Activated T-cell treated with anti-CD3 and anti-CD28 coated beads for 48 hours (primary cell): ENCODE measurements at regions not wholly inside any gene's neighbourhood (a gene's known extent, or its start where the extent isn't known, plus 50 kb on each side); places are given as distances from the start of the nearest gene placed in this dataset.
A peak's percentile ranks its signal among the peaks of the same experiment; 100 is the strongest.

Experiments
- DNase-seq: peaks from one replicate; pipeline ENCODE4 v3.0.0-alpha.2; 2020; ENCODE audit warnings: low read depth

DNA sequence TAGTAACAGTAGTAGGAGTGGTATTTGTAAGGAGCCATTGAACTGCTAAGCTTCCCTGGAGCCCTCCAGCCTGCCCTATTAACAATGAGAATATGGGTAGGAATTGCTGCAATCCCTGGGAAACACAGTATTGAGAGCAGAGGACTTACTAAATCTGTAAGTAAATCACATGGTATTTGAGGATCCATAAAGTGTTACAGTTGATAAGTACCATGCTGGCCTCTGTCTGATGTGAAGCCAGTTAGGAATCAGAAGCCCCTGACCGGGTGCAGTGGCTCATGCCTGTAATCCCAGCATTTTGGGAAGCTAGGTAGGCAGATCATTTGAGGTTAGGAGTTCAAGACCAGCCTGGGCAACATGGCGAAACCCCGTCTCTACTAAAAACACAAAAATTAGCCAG lies 224.6 kb downstream of the C1D start:
- no peak for DNase-seq

DNA sequence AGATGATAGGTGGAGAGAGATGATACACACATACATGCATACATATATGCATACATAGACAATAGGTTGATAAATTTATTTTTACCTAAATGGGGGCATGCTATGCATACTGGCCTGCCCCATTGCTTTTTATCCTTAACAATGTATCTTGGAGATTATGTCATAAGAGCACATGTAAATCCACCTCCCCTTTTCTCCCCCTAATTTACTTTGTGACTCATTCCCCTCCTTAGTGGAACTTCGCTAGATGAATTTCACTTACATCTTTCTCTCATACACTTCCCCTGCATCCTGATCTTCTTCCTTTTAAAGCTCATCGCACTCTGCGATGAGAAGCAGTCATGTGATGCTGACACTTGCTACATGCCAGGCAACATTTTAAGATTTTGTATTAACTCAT lies 223.6 kb downstream of the C1D start:
- no peak for DNase-seq

DNA sequence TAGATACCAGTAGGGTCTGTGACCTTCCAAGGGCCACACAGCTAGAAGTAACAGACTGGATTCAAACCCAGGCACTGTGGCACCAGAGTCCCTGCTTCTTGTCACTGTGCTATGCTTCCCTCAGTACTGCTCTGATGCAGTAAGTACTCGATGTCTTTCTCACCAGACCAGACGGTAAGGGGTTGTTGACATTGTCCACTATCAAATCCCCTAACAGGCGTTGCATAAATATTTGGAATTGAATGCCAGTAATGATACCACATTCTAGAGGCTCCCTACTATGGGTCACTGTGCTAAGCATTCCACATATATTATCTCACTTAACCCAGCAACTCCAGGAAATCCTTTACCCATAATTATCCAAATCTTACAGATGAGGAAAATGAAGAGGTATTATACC lies 223.1 kb downstream of the C1D start:
- DNase-seq, result no peak

DNA sequence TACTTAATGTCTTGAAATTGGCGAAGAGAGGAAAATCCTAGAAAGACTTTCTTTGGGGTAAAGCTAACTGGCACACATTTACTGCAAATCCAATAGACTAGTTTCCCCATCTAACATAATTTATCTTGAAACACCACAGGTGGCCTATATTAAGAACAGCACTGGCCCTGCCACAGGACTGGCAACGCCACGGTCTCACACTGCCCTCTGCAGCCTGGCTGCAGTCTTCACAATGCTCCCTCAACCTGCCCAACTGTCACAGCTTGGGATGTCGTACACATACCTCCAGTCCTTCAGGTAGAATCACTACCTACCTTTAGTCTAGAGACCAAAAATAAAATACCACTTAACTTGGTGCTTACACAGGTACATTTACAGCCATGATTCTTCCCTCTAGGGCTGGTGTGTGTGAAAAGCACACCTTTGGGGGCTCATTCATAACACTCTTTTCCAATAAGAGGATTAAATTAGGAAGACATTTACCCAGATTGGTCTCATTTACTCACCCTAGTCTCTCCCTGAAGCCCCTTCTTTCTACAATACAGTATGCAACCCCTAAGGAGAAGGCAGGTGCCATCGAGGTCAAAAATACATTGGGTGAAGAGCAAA lies 222.2 kb downstream of the C1D start:
- DNase-seq, result peak; percentile 6

DNA sequence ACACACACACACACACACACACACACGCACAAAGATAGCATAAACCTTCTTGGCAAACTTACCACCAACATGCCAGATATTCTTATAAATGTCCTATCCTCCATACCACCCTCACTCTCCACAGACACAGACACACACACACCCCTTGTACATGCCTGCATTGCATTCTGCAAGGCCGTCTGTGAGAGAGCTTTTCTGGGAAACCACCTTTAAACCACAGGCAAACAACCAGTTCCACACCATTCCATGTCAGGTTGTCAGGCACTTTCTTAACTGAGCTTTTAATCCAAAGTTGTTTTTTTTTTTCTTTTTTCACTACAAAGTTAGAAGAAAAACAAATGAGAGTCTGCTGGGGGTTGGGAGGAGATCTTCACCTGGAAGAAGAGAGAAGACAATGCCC lies 221.1 kb downstream of the C1D start:
- no peak for DNase-seq

DNA sequence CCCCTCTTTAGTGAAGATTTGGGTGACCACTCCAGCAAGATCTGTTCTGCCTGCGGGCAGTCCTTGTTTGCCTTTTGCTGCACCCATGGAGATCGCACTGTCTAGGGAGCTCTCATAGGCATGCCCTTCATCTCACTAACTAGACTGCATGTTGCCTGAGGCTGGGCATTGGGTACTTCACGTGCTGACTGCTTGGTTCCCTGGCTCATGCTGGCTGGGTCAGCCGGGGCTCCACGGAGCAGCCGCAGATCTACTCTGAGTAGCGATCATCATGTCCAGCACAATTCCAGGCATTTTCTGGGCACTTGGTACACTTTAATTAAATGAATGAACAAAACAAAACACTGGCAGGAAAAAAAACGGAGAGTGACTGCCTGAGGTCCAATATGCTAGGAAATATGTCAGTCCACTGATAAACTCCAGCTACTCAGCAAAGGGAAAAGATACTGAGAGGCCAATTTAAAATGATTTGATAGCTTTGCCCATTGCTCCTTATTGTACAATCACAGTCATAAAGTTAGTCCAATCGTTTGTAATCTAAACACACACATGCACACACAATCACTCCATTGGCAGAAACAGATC lies 220.3 kb downstream of the C1D start:
- DNase-seq, result no peak

DNA sequence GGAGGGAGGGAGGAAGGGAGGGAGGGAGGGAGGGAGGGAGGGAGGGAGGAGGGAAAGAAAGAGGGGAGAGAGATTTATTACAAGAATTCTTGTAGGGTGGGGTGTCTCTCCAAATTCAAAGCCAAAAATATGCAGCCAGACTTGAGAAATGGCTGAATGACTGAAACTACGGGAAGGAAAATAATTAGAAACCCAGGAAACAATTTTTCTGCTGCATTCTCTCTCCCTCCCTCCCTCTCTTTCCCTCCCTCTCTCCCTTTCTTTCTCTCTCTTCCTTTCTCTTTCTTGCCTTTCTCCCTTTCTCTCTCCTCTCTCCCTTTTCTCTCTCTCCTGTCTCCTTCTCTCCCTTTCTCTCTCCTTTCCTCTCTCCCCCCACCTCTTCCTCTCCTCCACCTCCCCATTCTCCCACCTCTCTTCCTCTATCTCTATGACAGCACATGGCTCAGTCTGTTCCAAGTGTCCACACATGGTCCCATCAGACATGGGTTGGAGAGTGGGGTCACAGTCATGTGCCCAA lies 218.7 kb downstream of the C1D start:
- DNase-seq, result no peak

DNA sequence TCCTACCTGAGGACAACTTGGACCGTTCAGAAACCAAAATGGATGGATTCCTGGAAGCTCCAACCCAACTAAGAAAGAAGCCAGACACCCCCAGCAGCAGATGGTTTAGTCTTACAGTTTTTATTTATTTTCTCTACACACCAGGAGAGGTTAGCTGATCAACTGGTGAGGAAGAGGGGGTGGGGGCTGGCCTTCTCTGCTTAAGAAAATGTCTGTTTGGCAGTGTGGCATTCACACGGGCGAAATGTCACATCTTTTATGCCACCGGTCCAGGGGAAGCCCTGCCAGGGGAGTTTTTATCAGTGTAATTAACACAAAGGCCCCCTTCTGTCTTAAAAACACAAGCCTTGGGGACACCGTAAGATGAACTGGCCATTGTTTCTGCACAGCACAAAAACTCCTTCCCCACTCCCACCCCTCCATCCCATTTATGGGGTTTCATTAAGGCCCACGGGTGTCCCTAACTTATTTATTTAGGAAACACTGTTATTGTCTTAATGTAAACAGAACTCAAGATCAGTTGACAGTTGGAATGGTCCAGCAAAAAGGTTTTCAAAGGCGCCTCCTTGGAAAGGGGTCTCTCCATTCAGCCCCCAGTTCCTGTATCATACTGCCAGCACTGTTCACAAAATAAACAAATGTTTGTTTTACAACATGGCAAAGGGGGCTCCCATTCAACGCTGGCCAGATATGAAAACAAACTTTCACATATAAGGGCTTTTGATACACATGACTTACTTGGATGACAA lies 217.0 kb downstream of the C1D start:
- no peak for DNase-seq

DNA sequence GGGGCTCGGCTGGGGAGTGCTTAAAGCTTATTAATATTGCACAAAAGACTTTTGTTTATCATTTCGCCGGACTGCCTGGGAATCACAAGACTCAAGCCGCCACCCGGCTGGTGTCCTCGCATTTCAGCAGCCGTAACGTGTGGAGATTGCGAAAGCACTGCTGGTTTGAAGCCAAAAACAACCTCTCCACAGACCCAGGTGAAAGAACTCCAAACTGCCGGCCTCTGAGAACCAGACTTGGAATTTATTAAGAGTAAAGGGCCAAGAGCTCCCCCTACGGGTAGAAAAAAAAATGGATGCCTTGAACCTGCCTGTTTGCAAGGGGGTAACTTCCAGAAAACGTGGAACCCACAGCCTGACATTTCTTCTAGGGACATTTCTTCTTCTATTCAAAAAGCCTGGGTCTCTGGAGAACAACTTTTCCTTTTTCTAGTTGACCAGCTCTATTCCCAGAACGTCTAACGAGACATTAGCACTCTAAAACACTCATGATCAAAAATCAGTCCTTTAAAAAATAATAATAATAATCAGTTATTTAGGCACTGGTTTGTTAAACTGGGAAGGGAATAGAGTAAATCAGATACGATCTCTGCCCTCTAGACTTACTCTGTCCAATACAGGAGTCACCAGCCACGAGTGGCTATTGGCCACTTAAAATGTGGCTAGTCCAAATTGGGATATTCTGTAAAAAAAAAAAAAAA lies 216.3 kb downstream of the C1D start:
- peak; percentile 3 for DNase-seq

DNA sequence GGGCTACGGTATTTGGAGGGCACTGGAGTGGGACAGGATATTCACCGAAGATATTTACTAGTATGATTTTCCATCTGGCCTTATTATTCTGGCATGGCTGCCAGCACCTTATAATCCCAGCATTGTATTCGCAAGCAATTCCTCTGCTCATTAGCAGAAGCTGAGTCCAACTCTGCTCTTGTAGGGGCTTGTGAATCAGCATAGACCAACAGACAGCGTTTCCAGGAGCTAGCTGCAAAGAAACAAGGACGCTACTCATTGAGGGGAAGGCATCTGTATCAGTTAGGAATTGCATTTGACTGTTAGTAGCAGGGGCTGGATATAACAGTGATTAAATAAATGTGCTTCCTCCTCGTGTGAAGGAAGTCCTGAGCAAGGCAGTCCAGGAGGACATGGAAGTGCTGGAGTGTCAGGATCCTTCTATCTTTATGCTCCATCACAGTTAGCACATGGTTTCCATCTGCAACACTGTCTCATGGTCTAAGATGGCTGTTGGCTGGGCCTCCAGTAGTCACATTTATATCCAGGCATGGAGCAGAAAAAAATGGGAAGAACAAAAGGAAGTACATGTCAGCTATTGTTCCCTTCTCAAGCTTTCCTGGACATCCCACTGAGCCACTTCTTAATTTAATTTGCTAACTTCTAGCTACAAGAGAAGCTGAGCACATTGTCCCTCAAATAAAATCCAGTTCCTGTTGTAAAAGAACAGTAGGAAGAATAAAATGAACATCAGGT lies 214.1 kb downstream of the C1D start:
- no peak for DNase-seq

DNA sequence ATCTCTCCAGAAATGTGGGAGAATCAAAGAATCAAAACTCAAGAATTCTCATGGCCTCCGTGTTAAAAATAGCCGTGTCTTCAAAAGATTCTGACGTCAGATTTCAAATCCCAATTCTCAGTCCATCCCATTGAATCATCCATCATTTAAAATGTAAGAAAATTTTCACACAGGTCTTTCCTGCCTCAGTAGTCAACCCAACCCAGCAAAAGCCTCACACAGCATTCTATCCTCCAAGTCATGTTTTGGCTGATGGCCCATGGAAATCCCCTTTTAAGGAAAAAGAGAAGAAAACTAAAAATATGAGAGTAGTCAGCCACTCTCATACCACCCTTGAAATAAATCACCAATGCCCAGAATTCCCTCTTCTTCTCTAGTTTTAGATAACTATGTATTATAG lies 211.8 kb downstream of the C1D start:
- no peak for DNase-seq

DNA sequence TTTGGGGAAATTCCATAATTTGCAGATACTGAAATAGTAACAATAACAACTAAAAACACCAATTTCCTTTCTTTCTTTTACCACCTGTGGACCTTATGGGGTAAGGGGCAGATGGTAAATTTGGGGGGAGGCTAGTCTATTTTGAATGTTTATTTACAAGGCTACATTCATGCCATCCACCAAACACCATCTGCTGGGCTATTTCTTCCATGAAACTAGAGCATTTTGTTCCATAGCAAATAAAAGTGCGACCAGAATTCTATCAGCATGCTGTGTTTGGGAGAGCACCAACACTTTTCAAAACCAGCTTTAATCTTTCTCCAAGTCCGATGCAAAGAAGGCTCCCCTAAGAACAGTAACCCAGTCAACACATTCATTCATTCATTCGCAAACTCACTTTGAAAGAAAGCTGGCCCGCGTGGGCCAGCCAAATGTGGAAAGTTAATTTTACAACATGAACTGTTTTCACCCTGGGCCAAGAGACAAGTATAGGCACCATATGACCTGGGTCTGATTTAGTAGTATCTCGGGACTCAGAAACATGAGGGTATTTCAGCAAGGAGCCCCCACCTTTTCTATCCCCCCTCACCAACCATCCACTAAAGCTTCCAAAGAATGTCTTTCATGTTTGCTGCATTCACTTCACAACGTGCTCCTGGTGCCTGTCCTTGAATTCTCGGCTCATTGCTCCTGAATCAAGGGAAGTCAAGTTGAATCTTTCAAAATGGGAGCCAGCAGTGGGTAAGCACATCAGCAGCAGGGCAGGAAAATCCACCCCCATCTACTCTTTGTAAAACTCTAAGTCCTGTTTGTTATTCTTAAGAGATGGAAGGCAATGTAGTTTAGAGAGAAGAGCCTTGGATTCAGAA lies 210.6 kb downstream of the C1D start:
- DNase-seq, result no peak

DNA sequence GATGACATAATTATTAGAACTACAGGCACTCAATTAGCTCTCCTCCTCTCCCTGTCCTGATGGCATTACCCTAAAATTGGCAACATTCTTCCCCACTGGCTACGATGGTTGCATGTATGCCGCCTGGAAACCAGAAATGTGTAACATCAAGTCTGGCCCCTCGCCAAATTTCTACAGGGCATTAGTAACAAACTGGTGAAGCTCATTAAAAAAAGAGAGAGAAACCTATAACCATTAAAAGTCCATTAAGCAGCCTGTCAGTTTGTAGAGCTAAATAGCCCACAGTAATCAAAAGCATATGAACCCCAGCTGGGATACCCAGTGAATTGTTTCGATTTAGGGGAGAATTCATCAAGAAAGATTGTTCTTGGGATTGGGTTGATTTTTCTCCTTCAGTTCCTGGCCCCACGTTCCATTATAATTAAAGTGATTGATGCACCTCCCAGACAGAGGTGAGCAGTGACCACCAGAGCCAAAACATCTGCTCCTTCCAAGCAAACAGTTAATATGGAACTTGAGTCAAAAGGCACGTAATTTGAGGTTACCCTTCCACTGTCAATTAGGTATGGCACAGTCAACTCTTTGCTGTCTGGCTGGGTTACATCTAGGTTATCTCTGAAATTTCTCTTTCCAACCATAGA lies 208.6 kb downstream of the C1D start:
- DNase-seq, result no peak

DNA sequence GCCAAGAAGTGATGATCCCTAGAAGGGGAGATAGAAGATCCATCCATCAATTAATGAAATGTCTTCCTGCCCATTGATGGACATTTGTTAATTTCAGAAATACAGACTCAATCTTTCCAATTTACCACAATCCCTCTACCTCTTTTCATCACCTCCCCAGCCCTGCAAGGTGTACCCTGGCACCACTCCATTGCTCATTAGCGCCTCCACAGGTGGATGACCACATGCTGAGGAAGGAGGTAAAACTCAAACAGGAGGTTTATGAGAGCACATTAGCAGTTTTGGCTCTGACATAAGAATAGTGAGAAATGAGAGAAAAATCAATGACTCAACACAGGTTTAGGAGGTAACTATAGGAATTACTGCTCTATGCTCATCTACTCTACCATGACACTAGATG lies 208.0 kb downstream of the C1D start:
- no peak for DNase-seq

DNA sequence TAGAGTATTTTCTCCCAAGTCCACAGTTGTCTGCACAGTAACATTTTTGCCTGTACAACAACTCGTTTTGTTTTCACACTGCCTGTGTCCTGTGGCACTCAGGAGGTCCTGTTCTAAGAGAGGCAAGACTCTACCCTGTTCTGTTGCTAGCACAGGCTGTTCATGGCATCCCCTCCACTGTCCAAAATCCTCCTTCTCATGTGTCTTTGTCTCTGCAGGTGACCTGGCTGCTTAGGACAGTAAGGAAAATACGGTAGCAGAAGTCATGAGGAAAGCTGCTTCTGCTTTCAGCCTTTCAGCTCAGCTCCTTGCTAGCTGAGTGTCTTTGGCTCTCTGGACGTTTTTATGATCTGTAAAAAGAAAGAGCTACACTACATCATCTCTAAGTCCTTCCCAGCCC lies 205.9 kb downstream of the C1D start:
- no peak for DNase-seq

DNA sequence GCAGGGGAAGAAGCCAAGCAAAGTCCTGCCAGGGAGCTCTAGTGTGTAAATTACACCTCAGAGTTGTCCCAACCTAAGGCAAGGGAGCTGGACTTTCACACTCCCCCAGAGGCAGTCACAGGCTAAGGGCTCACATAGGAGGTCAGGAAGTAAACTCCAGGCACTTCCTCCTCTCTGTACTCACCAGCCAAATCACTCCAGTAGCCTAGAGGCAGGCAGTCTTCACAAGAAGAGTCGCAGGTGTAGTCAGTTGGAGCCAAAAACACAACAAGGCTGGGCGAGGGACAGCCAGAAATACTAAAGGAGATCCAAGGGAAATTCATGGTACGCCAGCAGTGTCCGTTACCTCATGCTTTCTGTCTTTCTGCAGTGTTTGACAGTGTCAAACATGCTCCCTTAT lies 205.0 kb downstream of the C1D start:
- DNase-seq, result no peak

DNA sequence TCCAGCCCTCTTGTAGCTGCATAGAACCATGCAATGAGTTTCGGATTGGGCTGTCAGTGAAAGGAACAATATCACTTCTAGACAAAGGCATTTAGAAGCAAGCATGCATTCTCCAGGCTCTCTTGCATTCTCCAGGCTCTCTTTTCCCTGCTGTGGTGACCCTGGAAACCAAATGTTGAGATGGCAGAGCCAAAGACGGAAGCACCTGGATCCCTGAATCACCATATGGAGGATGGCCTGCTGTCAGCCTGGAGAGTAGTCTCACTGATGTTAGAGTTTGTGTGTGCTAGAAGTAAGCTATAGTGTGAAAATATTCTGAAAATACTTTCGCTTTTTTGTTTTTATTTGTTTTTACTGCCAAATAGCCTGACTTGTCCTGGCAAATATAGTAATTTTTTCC lies 203.9 kb downstream of the C1D start:
- no peak for DNase-seq

DNA sequence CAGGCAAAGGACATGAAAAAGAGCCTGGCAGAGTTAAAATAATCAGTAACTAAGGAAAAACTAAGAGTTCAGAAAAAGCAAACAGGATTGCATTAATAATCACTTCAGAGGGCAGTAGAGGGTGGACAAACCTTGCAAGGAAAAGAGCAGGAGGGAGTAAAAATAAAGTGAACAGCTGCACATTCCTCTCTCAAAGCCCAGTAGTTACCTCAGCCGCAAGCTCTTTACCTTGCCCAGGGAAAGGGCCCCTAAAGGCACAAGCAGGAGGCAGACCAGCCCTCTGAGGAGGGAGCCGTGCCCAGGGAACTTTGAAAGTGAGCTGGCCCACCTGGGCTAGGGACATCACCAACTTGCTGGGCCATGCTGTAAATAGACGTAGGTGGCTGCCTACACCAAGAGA lies 196.9 kb downstream of the C1D start:
- no peak for DNase-seq

DNA sequence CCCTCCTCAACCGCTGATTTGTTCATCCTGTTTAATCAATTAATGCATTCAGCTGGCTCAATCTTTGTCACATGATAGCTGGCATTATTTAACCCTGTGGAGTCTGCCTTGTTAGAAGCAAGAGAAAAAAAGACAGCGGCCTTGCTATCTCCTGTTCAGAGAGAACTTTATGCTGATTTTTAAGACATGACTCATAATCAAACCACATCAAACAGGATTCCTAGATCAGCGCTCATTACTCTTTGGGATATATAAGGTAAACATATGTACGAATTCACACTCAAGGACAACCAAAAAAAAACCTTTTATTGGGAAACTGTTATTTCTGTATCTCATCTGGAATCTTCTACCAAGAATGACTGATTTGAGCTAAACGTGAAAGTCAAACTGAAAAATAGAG lies 195.1 kb downstream of the C1D start:
- DNase-seq, result no peak

DNA sequence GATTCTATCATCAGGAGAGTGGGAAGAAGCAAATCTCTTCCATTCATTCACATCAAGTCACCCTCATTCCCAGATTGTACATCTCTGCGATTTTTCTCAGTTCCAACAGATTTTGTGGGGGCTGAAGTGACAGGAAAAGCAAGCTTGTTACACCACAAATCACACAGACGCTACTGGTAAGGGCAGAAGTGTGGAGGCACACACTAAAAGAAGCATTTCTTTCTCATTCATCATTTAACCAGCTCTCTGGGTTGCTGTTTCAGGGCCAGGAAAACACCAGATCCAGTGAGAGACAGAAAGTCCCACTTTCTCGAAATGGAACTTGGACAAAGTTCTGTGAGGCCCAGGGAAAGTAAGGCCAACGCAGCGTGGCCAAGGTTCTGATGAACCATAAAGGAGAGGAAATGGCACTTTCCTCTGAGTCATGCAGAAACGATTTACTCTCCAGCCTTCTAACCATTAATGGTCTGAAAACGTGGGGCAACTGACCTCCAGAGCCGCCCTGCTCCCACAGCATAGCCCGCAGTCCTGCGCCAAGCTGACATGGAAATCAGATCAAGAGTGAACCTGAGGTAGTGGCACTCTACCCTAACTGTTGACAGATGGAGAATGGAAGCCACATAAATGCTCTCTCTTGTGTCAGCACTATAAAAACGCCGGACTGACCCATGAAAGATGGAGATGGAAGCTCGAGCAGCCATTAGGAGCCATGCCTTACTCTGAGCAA lies 191.0 kb downstream of the C1D start:
- DNase-seq, result no peak
